Suprapubic skin (tissue), 4 donors: ENCODE measurements at regions not wholly inside any gene's neighbourhood (a gene's known extent, or its start where the extent isn't known, plus 50 kb on each side); places are given as distances from the start of the nearest gene placed in this dataset.

Experiments used
- CTCF ChIP-seq, 2 donors: fragments of 200-600 bp in 1 of 2; fragments of 450-650 bp in 1 of 2; sonication (generic) in 1 of 2; IDR thresholded peaks; one replicate each; pipeline ENCODE4 v1.5.1; 2016 to 2019; ENCODE audit warnings: antibody characterized with exemption in 2 of 2, mild to moderate bottlenecking in 1 of 2, moderate library complexity in 1 of 2
- EP300 ChIP-seq: sonication (generic); formaldehyde crosslinking; IDR thresholded peaks from one replicate; pipeline ENCODE4 v1.6.1; 2017; ENCODE audit warnings: antibody characterized with exemption
- POLR2A ChIP-seq, 2 donors: fragments of 450-650 bp; IDR thresholded peaks; one replicate each; pipeline ENCODE4 v1.6.1; 2017; ENCODE audit warnings: antibody characterized with exemption in 2 of 2, mild to moderate bottlenecking in 2 of 2, moderate library complexity in 2 of 2
- POLR2AphosphoS5 ChIP-seq, 3 donors: sonication (generic); formaldehyde crosslinking; IDR thresholded peaks; one replicate each; pipeline ENCODE4 v1.6.1; 2017; ENCODE audit warnings: antibody characterized with exemption in 3 of 3

DNA sequence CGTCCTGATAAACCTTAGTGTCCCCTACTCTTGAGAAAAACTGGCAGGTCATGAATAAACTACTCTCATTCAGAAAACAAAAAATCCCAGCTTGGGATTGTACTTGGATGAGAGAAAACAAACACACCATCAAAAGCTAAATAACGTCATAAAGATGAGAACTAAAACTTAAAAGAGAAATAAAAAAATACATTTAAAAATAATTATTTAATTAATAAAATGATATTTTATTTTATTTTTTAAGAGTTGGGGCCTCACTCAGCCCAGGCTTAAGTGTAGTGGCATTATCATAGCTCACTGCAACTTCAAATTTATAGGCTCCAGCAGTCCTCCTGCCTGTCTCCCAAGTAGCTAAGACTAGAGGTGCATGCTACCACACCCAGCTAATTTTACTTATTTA lies 125.4 kb upstream of the CA10 start:
- no peak for TF ChIP-seq CTCF (IDR thresholded peaks at IDR 0.05)
- TF ChIP-seq POLR2AphosphoS5 (IDR thresholded peaks at IDR 0.05), result no peak
- TF ChIP-seq EP300, result no peak
- TF ChIP-seq POLR2A (IDR thresholded peaks at IDR 0.05), result no peak
